GM11168 (cell line): ENCODE measurements at regions not wholly inside any gene's neighbourhood (a gene's known extent, or its start where the extent isn't known, plus 50 kb on each side); places are given as distances from the start of the nearest gene placed in this dataset.
"Not testable (repeated sequence)": the region's sequence is repeated elsewhere in the genome, so short reads cannot be mapped to it uniquely, and the experiment has no call there.

ENCODE experiments used
- in situ Hi-C: fragments of 300-500 bp; cut with MboI; formaldehyde crosslinking; loops from one replicate; pipeline ENCODE4 v1.12.0; 2022; ENCODE audit warnings: low sequenced_read_pairs; ENCODE audit not compliant: unreplicated experiment

GRCh38 chr11:110347660-110348059, 51.2 kb upstream of the RDX start:
- in situ Hi-C loops = no loop called here

GRCh38 chr11:110349138-110349996, 53.0 kb upstream of the RDX start:
- in situ Hi-C loops = no loop called here

- in situ Hi-C loops = loop anchor here (10.0 kb wide), 1 partner anchor 395 kb away; no protein-coding TSS in a partner anchor
These were observed 53.6 kb upstream of the RDX start for GRCh38 chr11:110349997-110350383.

DNA sequence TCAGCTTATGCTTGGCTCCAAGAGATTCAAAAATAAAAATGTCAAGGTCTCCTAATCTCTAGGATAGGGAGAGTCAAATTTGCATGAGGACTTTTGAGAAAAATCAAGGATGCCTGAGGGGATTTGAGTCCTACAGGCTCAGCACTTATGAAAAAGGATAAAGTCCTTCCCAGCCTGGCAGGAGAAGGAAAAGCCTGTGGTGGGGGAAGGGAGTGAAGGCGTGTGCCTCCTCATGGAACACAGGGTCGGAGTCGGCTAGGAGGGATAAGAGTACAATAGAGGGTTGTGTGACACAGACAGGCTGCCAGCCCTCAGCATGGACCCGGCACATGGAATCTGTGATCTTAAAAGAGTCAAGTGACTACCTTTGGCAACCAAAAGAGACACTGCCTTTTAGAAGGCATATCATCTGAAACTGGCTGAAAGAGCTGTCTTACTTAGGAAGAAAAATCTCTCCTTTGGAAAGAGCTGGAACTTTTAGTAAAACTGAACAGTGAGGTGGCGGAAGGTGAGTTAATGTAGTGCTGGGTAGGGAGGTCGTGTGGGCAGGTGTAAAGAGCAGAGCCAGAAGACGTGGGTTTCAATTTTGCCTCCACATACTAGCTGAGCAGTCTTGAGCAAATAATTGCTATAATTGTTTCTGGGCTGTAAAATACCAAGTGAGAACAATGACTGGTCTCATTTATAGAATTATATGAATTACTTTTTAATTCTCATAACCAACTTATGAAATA, 58.8 kb upstream of the RDX start:
- in situ Hi-C loops = loop anchor here (10.0 kb wide), 1 partner anchor 400 kb away; no protein-coding TSS in a partner anchor

GRCh38 chr11:110356762-110357671, 60.6 kb upstream of the RDX start:
- in situ Hi-C loops = loop anchor here (10.0 kb wide), 1 partner anchor 402 kb away; no protein-coding TSS in a partner anchor

DNA sequence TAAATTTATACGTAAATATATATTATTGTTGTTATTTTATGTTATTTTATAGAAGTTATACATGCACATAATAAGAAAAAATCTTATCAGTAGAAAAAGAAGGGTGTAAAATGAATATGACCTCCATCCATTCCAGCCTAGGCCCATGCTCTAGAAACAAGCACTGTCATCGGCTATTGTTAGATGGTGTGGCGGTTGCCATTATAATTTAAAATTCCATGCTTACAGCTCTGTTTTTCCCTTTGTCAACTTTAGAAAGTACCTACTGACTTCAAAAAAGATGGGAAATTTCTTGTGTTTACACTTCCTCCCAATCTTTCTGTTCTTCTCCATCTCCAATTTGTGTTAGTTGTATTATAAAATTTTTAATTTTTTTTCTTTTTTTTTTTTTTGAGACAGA, 61.9 kb upstream of the RDX start:
- in situ Hi-C loops = loop anchor here (10.0 kb wide), 1 partner anchor 404 kb away; no protein-coding TSS in a partner anchor

DNA sequence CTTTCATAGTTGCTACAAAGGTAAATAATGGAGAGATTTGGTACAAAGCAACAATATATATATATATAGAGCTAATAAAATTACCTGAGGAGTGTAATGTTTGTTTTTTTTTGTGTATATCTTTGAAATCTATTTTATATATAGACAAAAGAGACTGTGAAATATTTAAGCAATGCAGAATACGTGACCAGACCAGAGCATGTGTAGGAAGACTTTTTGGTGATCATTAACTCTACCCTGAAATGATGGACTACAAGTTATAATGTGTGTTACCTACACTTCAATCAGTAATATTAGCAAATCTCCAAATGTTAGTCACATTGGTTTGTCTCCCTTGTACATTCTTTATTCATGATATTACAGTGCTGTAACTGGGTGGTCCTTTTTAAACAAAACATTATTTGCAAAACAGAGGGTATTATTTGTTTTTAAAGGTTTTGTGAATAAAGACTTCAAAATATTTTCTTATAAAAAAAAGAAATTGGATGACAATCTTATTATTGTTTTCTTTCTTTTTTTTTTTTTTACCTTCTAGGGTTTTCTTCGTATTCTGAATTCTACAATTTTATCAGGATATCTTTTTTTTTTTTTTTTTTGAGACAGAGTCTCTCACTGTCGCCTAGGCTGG, 64.5 kb upstream of the RDX start:
- in situ Hi-C loops = not testable (repeated sequence)

DNA sequence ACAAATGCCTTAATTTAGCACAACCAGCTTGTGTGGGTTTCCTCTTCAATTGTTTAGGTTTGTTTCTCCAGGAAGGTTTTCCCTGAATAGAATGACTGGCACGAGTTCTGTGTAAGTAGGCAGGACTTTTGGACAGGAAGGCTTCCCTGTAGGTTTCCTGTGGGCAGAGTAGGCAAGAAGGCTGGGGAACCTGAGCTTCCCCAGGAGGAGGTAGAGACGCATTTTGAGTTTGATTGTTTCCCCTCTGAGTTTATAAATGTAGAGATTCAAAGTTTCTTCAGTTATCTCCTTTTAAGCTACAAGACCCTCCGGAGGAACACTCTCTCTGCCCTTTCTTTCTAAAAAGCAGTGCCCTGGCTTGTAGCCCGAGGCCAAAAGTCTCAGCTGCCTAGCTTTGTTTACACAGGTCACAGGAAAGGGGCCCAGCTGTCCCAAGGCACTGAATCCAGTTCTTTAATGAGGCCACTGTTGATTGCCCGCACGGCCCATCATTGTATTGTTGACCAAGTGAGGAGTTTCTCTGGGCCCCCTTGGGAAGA, 66.6 kb upstream of the RDX start:
- in situ Hi-C loops = no loop called here

DNA sequence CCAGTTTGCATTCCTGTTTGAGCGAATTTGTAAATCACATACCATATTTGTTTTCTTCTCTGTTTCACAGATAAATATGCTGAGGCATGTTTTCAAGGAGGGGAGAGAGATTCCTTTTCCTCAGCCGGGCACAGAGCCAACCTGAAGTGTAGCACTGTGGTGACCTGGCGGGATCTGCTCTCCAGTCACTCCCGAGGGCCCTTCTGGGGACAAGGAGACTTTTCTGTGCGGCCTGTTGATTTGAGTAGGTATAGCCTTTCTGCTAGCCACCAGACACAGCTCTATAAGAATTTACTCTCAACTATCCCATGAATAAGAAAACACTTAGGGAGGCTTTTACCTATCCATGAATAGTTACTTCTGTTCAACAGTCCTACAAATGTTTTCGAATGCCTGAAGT, 63.5 kb upstream of the FDX1 start:
- in situ Hi-C loops = no loop called here

DNA sequence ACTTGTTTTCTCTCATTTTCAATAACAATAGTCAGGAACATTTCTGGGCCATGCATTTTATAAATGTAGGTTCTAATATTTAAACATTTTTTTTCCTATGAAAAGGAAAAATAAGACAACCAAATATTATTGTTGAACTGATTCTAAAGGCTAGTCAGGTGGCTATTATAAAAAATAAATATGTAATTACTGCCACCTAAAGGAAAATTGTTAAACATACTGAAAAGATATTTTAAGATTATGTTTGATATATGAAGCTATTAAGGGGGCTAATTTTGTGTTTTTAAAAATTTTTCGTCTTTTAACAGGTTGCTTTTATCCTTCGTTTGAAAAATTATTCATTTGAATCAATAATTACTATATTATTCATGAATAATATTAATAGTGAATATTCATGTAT, 62.2 kb upstream of the FDX1 start:
- in situ Hi-C loops = no loop called here

DNA sequence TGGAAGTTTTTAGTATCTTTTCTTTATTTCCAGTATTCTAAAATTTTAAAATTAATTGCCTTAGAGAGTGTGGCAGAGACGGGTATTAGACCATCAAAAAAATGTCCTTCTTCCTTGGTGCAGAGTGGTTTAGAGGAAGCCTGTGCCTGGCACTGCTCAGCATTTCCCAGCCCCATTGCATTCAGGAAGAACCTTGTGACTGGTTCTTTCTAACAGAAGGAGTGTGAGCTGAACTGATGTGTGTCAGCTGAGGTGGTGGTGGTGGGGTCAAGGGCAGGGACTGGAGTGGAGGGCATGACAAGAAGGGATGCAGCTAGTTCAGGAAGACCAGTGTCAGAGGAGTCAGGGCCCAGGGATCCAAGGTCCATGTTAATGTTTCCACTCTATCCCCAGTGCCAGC, 58.7 kb upstream of the FDX1 start:
- in situ Hi-C loops = no loop called here

DNA sequence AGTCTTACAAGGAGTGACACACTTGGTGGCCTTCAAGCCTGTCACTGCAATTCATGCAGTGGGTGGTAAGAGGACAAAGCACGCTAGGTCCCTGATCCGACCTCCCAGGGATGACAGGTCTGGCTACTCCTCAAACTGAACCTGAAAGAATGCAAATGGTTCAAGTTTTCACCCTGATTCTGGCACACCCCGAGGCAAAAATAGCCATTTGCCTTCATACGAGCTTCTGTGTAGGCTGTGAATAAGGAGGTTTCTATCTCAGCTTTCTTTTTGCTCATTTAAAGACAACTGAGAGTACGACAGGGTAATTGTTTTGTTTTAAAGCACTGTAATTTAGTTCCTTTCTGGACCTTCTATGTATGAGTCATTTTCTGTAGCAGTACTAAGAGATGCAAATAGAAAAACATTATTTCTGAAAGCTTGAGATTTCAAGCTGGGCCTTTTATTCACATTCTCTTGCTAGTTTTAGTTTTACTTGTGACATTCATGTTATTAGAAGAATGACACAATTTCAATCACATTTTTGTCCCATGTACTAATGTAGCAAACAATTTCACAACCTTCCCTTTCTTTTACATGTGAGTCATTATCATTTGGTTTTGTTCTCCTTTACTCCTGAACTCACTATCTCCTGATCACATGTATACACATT, 56.6 kb upstream of the FDX1 start:
- in situ Hi-C loops = no loop called here

DNA sequence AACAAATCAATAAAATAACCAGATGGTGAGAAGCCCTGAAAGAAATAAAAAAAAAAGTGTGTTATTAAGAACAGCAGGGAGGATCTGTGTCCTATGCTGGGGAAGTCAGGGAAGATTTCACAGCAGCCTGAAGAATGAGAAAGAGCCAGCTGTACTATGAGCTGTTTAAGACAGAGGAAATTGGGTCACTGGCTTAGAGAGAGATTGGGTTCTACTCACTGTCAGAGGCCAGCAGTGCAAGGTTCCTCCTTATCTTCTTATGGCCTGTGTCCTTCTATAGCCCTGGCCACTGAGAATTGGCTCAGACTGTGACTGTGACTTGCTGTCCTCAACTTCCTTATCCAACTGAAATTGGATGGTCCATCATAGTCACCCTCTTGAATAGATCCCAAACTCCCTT, 54.8 kb upstream of the FDX1 start:
- in situ Hi-C loops = loop anchor here (5.0 kb wide), 2 partner anchors 57 to 173 kb away; no protein-coding TSS in a partner anchor

DNA sequence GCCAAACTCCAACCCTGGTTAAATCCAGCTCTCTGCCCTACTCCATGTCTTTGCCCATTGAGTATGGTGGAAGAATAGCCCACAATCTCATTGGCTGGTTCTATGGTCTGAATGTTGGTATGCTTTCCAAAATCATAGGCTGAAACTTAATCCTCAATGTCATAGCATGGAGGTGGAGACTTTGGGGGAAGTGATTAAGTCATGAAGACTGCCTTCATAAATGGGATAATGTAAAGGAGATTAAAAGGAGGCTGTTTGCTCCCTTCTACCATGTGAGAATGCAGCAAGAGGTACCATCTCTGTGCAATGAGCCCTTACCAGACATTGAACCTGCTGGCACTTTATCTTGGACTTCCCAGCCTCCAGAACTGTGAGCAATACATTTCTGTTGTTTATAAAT, 54.4 kb upstream of the FDX1 start:
- in situ Hi-C loops = loop anchor here (5.0 kb wide), 2 partner anchors 57 to 173 kb away; no protein-coding TSS in a partner anchor

DNA sequence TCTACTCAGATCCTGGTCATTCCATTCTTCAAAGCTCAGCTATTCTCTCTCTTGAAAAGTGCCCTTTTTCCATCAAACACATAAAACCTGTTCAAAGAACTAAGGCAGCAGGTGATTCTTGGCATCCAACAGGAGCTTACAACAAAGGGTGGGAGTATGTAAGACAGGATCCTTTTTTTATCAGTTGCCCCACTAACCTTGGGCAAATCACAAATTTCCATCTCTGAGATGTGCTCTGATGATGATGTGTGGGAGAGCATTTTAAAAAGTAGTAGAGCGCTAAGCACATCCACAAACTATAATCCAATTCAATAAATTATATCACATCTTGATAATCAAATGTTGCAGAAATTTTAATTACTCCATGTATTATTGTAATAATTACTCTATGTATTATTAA, 53.7 kb upstream of the FDX1 start:
- in situ Hi-C loops = loop anchor here (5.0 kb wide), 2 partner anchors 56 to 174 kb away; no protein-coding TSS in a partner anchor

GRCh38 chr11:110376711-110377324, 52.9 kb upstream of the FDX1 start:
- in situ Hi-C loops = loop anchor here (5.0 kb wide), 2 partner anchors 55 to 175 kb away; no protein-coding TSS in a partner anchor

- in situ Hi-C loops = loop anchor here (5.0 kb wide), 2 partner anchors 55 to 175 kb away; no protein-coding TSS in a partner anchor
These were observed 52.3 kb upstream of the FDX1 start for GRCh38 chr11:110377434-110377833.

DNA sequence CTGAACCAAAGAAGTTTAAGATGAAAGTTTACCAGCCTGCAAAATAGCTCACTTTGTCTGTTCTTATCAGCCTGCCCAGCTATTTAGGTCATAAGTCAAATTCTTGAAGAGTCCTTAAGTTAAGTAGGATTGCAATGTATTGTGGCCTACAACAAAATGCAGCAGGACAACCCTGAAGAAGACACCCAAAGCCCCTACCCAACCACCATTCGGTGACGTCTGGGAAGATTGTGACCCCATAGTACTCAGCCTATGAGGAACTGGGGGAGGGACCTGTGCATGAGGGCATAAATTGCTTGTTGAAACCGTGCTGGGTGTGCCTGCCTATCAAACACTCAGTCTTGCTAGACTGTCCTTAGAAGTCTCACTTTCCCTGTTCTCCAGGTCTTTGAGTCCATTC, 50.5 kb upstream of the FDX1 start:
- in situ Hi-C loops = loop anchor here (5.0 kb wide), 2 partner anchors 53 to 177 kb away; no protein-coding TSS in a partner anchor
